SH-SY5Y (cell line): ENCODE measurements at regions not wholly inside any gene's neighbourhood (a gene's known extent, or its start where the extent isn't known, plus 50 kb on each side); places are given as distances from the start of the nearest gene placed in this dataset.

Experiments used
- GATA2 ChIP-seq: IDR thresholded peaks from 2 replicates; pipeline ENCODE4 v1.6.1; 2011; ENCODE audit warnings: mild to moderate bottlenecking, low read depth, low read length
- GATA3 ChIP-seq: IDR thresholded peaks from 2 replicates; pipeline ENCODE4 v1.6.1; 2011; ENCODE audit warnings: low read depth, mild to moderate bottlenecking, low read length, moderate library complexity

DNA sequence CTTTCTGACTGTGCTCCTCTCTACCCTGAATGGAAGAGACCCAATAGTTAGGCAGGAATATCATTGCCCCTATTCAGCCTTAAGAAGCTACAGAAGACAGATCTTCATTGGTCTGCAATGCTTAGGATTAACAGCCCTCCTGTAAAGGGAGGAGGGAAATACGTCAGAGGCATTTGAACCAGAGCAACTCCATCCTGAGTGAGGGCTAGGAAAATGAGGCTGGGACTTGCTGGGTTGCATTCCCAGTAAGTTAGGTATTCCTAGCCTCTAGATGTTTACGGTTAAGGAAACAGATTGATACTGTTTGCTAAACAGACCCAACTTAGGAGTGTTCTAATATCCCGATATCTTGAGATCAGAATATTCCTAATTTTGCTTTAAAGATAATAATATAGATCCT is 63.5 kb downstream of the PCDH18 start:
- no peak for TF ChIP-seq GATA3
- TF ChIP-seq GATA2 = no peak

DNA sequence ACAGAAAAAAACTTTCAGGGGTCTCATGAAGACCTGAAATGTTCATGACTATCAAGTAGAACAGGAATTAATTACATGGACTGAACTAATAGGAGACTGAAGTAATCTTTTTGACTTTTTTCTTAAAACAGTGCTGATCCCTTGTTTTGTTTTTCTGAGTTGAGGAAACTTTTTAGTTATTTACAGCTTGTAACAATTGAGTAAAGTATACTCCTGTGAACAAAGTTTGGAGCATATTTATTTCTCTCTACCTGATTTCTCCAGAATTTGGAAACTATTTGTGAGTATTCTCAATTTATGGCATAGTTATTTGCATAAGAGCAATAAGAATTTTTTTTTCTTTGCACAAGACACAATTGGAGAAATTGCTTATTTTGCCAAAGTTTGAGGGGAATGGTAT is 64.8 kb downstream of the PCDH18 start:
- no peak for TF ChIP-seq GATA2
- TF ChIP-seq GATA3 = no peak

- no peak for TF ChIP-seq GATA3
- TF ChIP-seq GATA2 = no peak
Observed at GRCh38 chr4:137463377-137464003, 68.8 kb downstream of the PCDH18 start.

GRCh38 chr4:137455647-137456321 is 76.5 kb downstream of the PCDH18 start:
- TF ChIP-seq GATA3 = no peak
- no peak for TF ChIP-seq GATA2

GRCh38 chr4:137454767-137455166 is 77.5 kb downstream of the PCDH18 start:
- TF ChIP-seq GATA2 = no peak
- TF ChIP-seq GATA3 = no peak

DNA sequence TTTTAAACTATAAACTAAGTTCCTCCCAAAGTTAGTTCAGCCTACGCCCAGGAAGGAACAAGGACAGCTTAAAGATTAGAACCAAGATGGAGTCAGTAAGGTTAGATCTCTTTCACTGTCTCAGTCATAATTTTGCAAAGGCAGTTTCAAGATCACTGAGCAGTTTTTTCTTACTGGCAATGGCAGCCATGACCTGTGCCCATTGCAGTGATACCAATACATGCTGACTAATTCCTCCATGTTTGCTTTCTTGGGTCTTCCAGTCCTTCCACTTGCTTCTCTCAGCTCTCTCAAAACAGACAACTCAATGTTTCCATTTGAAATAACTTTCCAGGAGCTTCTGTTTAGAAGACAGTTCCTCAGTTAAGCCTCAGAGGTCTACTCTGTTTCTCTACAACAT is 79.5 kb downstream of the PCDH18 start:
- TF ChIP-seq GATA3 (no peak), GATA2 (no peak)

DNA sequence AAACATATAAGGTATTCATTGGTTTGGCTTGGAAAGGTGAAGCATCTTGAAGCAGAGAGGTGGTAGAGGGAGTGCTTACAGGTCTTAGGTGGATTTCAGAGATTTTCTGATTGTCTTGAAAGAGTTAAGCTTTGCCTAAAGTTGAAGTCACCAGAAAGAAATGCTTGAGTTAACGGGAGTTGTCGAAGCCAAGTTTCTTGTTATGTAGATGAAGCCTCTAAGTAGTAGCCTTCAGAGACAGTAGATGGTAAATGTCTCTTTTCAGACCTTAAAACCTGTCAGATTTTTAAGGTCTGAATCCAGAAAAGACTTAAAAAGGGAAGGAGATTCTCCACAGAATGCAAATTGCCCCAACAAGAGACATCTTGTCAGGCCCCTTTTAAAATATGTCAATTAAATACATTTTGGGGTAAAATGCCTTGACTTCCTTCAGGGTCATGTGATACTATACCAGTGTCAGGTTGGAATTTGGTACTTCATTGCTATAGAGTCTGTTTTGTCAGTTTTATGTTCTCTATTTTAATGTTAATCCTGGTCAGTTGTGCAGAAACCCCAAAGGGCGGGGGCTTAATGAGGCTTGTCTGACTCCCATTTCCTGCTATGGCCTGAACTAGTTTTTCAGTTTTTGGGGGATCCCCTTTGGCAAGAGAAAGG is 81.0 kb downstream of the PCDH18 start:
- TF ChIP-seq GATA2 (no peak), GATA3 (no peak)

GRCh38 chr4:137448402-137448801 is 83.9 kb downstream of the PCDH18 start:
- TF ChIP-seq GATA2 = no peak

- TF ChIP-seq GATA3 = no peak
- TF ChIP-seq GATA2 = no peak
Observed at GRCh38 chr4:137446071-137446470, 86.2 kb downstream of the PCDH18 start.

GRCh38 chr4:137443031-137443800 is 89.1 kb downstream of the PCDH18 start:
- TF ChIP-seq GATA3 (no peak), GATA2 (no peak)

GRCh38 chr4:137432446-137433311 is 99.6 kb downstream of the PCDH18 start:
- TF ChIP-seq GATA2 (no peak), GATA3 (no peak)

DNA sequence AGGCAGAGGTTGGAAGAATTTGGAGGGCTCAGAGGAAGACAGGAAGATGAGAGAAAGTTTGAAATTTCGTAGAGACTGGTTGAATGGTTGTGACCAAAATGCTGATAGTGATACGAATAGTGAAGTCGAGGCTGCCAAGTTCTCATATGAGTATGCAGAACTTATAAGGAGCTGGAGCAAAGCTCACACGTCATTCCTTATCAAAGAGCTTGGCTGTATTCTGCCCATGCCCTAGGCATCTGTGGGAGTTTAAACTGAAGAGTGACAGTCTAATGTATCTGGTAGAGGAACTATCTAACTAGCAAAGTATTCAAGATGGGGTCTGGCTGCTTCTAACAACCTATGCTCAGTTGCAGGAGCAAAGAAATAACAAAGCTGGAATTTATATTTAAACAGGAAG is 102.1 kb downstream of the PCDH18 start:
- TF ChIP-seq GATA3 (no peak), GATA2 (no peak)

DNA sequence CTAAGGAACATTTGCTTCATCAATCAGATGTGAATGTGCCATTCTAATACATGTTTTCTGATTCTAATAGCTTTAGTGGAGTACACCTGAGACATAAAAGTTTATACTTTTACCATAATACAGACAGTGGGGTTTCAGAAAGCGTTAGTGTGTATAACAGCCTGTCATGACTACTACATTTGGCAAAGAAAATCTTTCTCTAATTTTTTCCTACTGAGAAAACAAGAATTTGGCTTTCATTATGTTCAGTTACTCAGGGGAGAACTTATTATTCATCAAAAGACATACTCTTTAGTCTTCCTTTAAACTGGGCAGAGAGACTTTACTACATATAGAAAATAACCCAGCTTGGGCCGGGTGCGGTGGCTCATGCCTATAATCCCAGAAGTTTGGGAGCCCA is 104.9 kb downstream of the PCDH18 start:
- no peak for TF ChIP-seq GATA3
- no peak for TF ChIP-seq GATA2
